Mesenchymal stem cell (in vitro differentiated cells and primary cell): ENCODE measurements at regions not wholly inside any gene's neighbourhood (a gene's known extent, or its start where the extent isn't known, plus 50 kb on each side); places are given as distances from the start of the nearest gene placed in this dataset.

Source experiments
- DNase-seq: peaks from one replicate; pipeline ENCODE4 v3.0.0-alpha.2; 2013
- H2AFZ ChIP-seq: one replicate; pipeline ENCODE4 v1.6.1; 2013; ENCODE audit warnings: low read depth, mild to moderate bottlenecking, control low read depth, inconsistent platforms, low read length, moderate library complexity
- H2AK5ac ChIP-seq: 2 replicates; pipeline ENCODE4 v1.6.1; 2013; ENCODE audit warnings: low read length, moderate library complexity, mild to moderate bottlenecking, inconsistent platforms; ENCODE audit not compliant: severe bottlenecking
- H2BK120ac ChIP-seq: one replicate; pipeline ENCODE4 v1.6.1; 2013; ENCODE audit warnings: low read depth, mild to moderate bottlenecking, inconsistent platforms, low read length, moderate library complexity
- H2BK12ac ChIP-seq, 2 experiments: one replicate each; pipeline ENCODE4 v1.6.1; 2013; ENCODE audit warnings: inconsistent platforms in 2 of 2, low read length in 2 of 2, mild to moderate bottlenecking in 2 of 2, moderate library complexity in 2 of 2, control low read depth in 1 of 2
- H2BK15ac ChIP-seq: one replicate; pipeline ENCODE4 v1.6.1; 2013; ENCODE audit warnings: mild to moderate bottlenecking, low read depth, inconsistent platforms; ENCODE audit not compliant: poor library complexity, severe bottlenecking
- H2BK5ac ChIP-seq: 2 replicates; pipeline ENCODE4 v1.6.1; 2013; ENCODE audit warnings: low read depth, mild to moderate bottlenecking, low read length, control low read depth, inconsistent platforms; ENCODE audit not compliant: poor library complexity, severe bottlenecking
- H3K14ac ChIP-seq, 2 experiments: one replicate each; pipeline ENCODE4 v1.6.1; 2013; ENCODE audit warnings: inconsistent platforms in 2 of 2, low read length in 2 of 2, control low read depth in 1 of 2, mild to moderate bottlenecking in 1 of 2, moderate library complexity in 1 of 2
- H3K18ac ChIP-seq, 2 experiments: one replicate each; pipeline ENCODE4 v1.6.1; 2013; ENCODE audit warnings: inconsistent platforms in 2 of 2, low read length in 2 of 2, control low read depth in 1 of 2, low read depth in 1 of 2, mild to moderate bottlenecking in 1 of 2
- H3K23ac ChIP-seq, 2 experiments: one replicate each; pipeline ENCODE4 v1.6.1; 2013; ENCODE audit warnings: inconsistent platforms in 2 of 2, low read length in 2 of 2, mild to moderate bottlenecking in 2 of 2, moderate library complexity in 2 of 2, control low read depth in 1 of 2
- H3K27ac ChIP-seq: 2 replicates; pipeline ENCODE4 v1.5.1; 2013; ENCODE audit warnings: mild to moderate bottlenecking, moderate library complexity, low read length, control low read depth, inconsistent platforms; ENCODE audit not compliant: poor library complexity, severe bottlenecking
- H3K27me3 ChIP-seq, 2 experiments: 2 replicates each; pipeline versions ENCODE4 v1.6.1 to v1.7.0; 2013; ENCODE audit warnings: low read length in 2 of 2, mild to moderate bottlenecking in 2 of 2, moderate library complexity in 2 of 2, control low read depth in 1 of 2, inconsistent platforms in 1 of 2; ENCODE audit not compliant: control insufficient read depth in 1 of 2, insufficient read depth in 1 of 2
- H3K36me3 ChIP-seq, 2 experiments: 2 replicates each; pipeline versions ENCODE4 v1.6.1 to v1.7.0; 2013; ENCODE audit warnings: low read length in 2 of 2, control low read depth in 1 of 2, inconsistent platforms in 1 of 2, low read depth in 1 of 2, mild to moderate bottlenecking in 1 of 2; ENCODE audit not compliant: insufficient read depth in 2 of 2, control insufficient read depth in 1 of 2
- H3K4ac ChIP-seq, 2 experiments: one replicate each; pipeline ENCODE4 v1.6.1; 2013; ENCODE audit warnings: inconsistent platforms in 2 of 2, low read length in 2 of 2, mild to moderate bottlenecking in 2 of 2, moderate library complexity in 2 of 2, control low read depth in 1 of 2, low read depth in 1 of 2
- H3K4me1 ChIP-seq: 2 replicates; pipeline ENCODE4 v1.6.1; 2013; ENCODE audit warnings: low read depth, low read length, control low read depth; ENCODE audit not compliant: control insufficient read depth, insufficient read depth
- H3K4me2 ChIP-seq: 2 replicates; pipeline ENCODE4 v1.6.1; 2013; ENCODE audit warnings: low read length, mild to moderate bottlenecking, inconsistent platforms; ENCODE audit not compliant: poor library complexity, severe bottlenecking
- H3K4me3 ChIP-seq, 2 experiments: 2 replicates each; pipeline versions ENCODE4 v1.5.1 to v1.7.0; 2013; ENCODE audit warnings: low read length in 2 of 2, mild to moderate bottlenecking in 2 of 2, control low read depth in 1 of 2, low read depth in 1 of 2; ENCODE audit not compliant: insufficient read depth in 1 of 2
- H3K79me1 ChIP-seq: replicated peaks from 2 replicates; pipeline ENCODE4 v1.6.1; 2013; ENCODE audit warnings: mild to moderate bottlenecking, control low read depth, low read length, inconsistent platforms; ENCODE audit not compliant: poor library complexity, severe bottlenecking
- H3K9ac ChIP-seq: 2 replicates; pipeline ENCODE4 v1.7.0; 2013; ENCODE audit warnings: mild to moderate bottlenecking, low read length, moderate library complexity
- H3K9me3 ChIP-seq: 2 replicates; pipeline ENCODE4 v1.7.0; 2013; ENCODE audit warnings: mild to moderate bottlenecking, low read length; ENCODE audit not compliant: control insufficient read depth
- H4K8ac ChIP-seq: one replicate; pipeline ENCODE4 v1.6.1; 2013; ENCODE audit warnings: inconsistent platforms, mild to moderate bottlenecking, low read length, moderate library complexity
- H4K91ac ChIP-seq: one replicate; pipeline ENCODE4 v1.6.1; 2013; ENCODE audit warnings: mild to moderate bottlenecking, low read length, inconsistent platforms
- WGBS: methylation state at CpG from one replicate; pipeline ENCODE4 v1.1.7; 2013; ENCODE audit warnings: mixed read lengths; 5-methylcytosine and 5-hydroxymethylcytosine counted together

- H4K91ac ChIP-seq, result no peak overlapping the region
- H2BK15ac ChIP-seq, result no peak overlapping the region
- no peak overlapping the region for H2BK12ac ChIP-seq
- no peak overlapping the region for H3K27ac ChIP-seq
- H3K36me3 ChIP-seq, result no peaks in the 10 kb centered on the region
- no peak overlapping the region for H2BK5ac ChIP-seq
- no peak overlapping the region for H2BK120ac ChIP-seq
- no peak overlapping the region for H3K18ac ChIP-seq
- H3K23ac ChIP-seq, result no peak overlapping the region
- no peaks in the 10 kb centered on the region for H3K4me1 ChIP-seq
- no peak overlapping the region for H4K8ac ChIP-seq
- no peak overlapping the region for H3K9ac ChIP-seq
- H3K4me2 ChIP-seq, result no peak overlapping the region
- H3K4me3 ChIP-seq, result no peak overlapping the region
- no peak overlapping the region for H2AFZ ChIP-seq
- H3K9me3 ChIP-seq, result no peaks in the 10 kb centered on the region
- H3K27me3 ChIP-seq, result no peaks in the 10 kb centered on the region
- no CpG with 5 or more reads among the region's 1 CpG for WGBS
- no peak overlapping the region for H2AK5ac ChIP-seq
- no peaks in the 10 kb centered on the region for H3K79me1 ChIP-seq
- DNase-seq, result no peak
- H3K14ac ChIP-seq, result no peak overlapping the region
- no peak overlapping the region for H3K4ac ChIP-seq
Measured at GRCh38 chr17:70936724-70937123, 767.4 kb downstream of the KCNJ2 start.

GRCh38 chr17:70938336-70938735 is 769.0 kb downstream of the KCNJ2 start:
- Histone ChIP-seq H3K27ac (no peak overlapping the region), H2BK120ac (no peak overlapping the region), H3K4me1 (no peaks in the 10 kb centered on the region), H2BK15ac (no peak overlapping the region), H4K91ac (no peak overlapping the region), H3K14ac (no peak overlapping the region), H3K4me3 (no peak overlapping the region), H3K79me1 (no peaks in the 10 kb centered on the region), H3K23ac (no peak overlapping the region), H3K4ac (no peak overlapping the region), H2BK5ac (no peak overlapping the region), H2AK5ac (no peak overlapping the region), H3K27me3 (no peaks in the 10 kb centered on the region), H3K4me2 (no peak overlapping the region), H4K8ac (no peak overlapping the region), H3K36me3 (no peaks in the 10 kb centered on the region), H2BK12ac (no peak overlapping the region), H3K9me3 (no peaks in the 10 kb centered on the region), H3K9ac (no peak overlapping the region), H3K18ac (no peak overlapping the region), H2AFZ (no peak overlapping the region)
- 79% methylated on average over 7 of the region's 7 CpGs for WGBS
- no peak for DNase-seq

- H3K4ac ChIP-seq, result no peak overlapping the region
- no peak overlapping the region for H2BK15ac ChIP-seq
- no peak overlapping the region for H4K8ac ChIP-seq
- no peak overlapping the region for H4K91ac ChIP-seq
- H3K4me2 ChIP-seq, result no peak overlapping the region
- H3K9me3 ChIP-seq, result no peaks in the 10 kb centered on the region
- H3K4me3 ChIP-seq, result no peak overlapping the region
- H3K9ac ChIP-seq, result no peak overlapping the region
- H3K27me3 ChIP-seq, result no peaks in the 10 kb centered on the region
- H3K18ac ChIP-seq, result no peak overlapping the region
- H3K23ac ChIP-seq, result no peak overlapping the region
- WGBS, result 97% methylated on average over 2 of the region's 5 CpGs
- H2BK5ac ChIP-seq, result no peak overlapping the region
- no peak overlapping the region for H2AK5ac ChIP-seq
- no peak for DNase-seq
- no peaks in the 10 kb centered on the region for H3K36me3 ChIP-seq
- no peak overlapping the region for H3K14ac ChIP-seq
- no peak overlapping the region for H2BK12ac ChIP-seq
- H3K79me1 ChIP-seq, result no peaks in the 10 kb centered on the region
- H2BK120ac ChIP-seq, result no peak overlapping the region
- no peak overlapping the region for H3K27ac ChIP-seq
- no peak overlapping the region for H2AFZ ChIP-seq
- H3K4me1 ChIP-seq, result no peaks in the 10 kb centered on the region
Measured at GRCh38 chr17:70945386-70945785, 776.1 kb downstream of the KCNJ2 start.

GRCh38 chr17:70947215-70947614 is 777.9 kb downstream of the KCNJ2 start:
- Histone ChIP-seq H3K36me3 (no peaks in the 10 kb centered on the region), H3K9me3 (no peaks in the 10 kb centered on the region), H3K4me1 (no peaks in the 10 kb centered on the region), H2BK120ac (no peak overlapping the region), H3K4ac (no peak overlapping the region), H4K8ac (no peak overlapping the region), H2BK12ac (no peak overlapping the region), H2AK5ac (no peak overlapping the region), H3K9ac (no peak overlapping the region), H3K14ac (no peak overlapping the region), H2BK5ac (no peak overlapping the region), H3K27me3 (no peaks in the 10 kb centered on the region), H3K79me1 (no peaks in the 10 kb centered on the region), H3K27ac (no peak overlapping the region), H3K4me2 (no peak overlapping the region), H2BK15ac (no peak overlapping the region), H4K91ac (no peak overlapping the region), H3K23ac (no peak overlapping the region), H2AFZ (no peak overlapping the region), H3K18ac (no peak overlapping the region), H3K4me3 (no peak overlapping the region)
- no CpG with 5 or more reads among the region's 2 CpGs for WGBS
- DNase-seq, result no peak
